ENCODE measurements at regions not wholly inside any gene's neighbourhood (a gene's known extent, or its start where the extent isn't known, plus 50 kb on each side); places are given as distances from the start of the nearest gene placed in this dataset.

- TF ChIP-seq CTCF (IDR thresholded peaks at IDR 0.05; ENCODE audit: low read length) (no peak), EZH2 (IDR thresholded peaks at IDR 0.05; ENCODE audit: borderline replicate concordance, low read length) (no peak)
Observed at GRCh38 chr2:216317831-216318520, 54.3 kb downstream of the MARCHF4 start.
